Gastroesophageal sphincter (tissue), 4 donors: ENCODE measurements at regions not wholly inside any gene's neighbourhood (a gene's known extent, or its start where the extent isn't known, plus 50 kb on each side); places are given as distances from the start of the nearest gene placed in this dataset.

Experiments used
- ATAC-seq: fragments of 150-250 bp; one replicate; pipeline ENCODE4 v1.9.1; 2016; ENCODE audit warnings: mild to moderate bottlenecking, moderate library complexity
- H3K27ac ChIP-seq, 4 donors: fragments of 200-600 bp; sonication (generic) in 3 of 4; 1 replicate in 3 of 4; 2 replicates in 1 of 4; pipeline ENCODE4 v1.5.1; 2016 to 2019
- H3K27me3 ChIP-seq: fragments of 200-600 bp; sonication (generic); one replicate; pipeline ENCODE4 v1.5.1; 2019
- H3K36me3 ChIP-seq, 2 donors: fragments of 200-600 bp; sonication (generic); one replicate each; pipeline ENCODE4 v1.5.1; 2019; ENCODE audit warnings: control low read depth in 1 of 2
- H3K4me1 ChIP-seq, 3 donors: fragments of 200-600 bp; sonication (generic); 1 replicate in 2 of 3; 2 replicates in 1 of 3; pipeline ENCODE4 v1.5.1; 2016 to 2019; ENCODE audit warnings: control low read depth in 2 of 3
- H3K4me3 ChIP-seq, 2 donors: fragments of 200-600 bp; sonication (generic); one replicate each; pipeline ENCODE4 v1.5.1; 2019; ENCODE audit warnings: mild to moderate bottlenecking in 1 of 2, moderate library complexity in 1 of 2
- H3K9me3 ChIP-seq, 3 donors: fragments of 200-600 bp; sonication (generic); one replicate each; pipeline ENCODE4 v1.5.1; 2017 to 2019; ENCODE audit warnings: control low read depth in 2 of 3
- CTCF ChIP-seq, 4 experiments: fragments of 200-600 bp in 2 of 4; fragments of 450-650 bp in 2 of 4; sonication (generic) in 1 of 4; IDR thresholded peaks; one replicate each; pipeline ENCODE4 v1.5.1; 2017 to 2019; ENCODE audit warnings: antibody characterized with exemption in 4 of 4, mild to moderate bottlenecking in 2 of 4, moderate library complexity in 2 of 4
- EP300 ChIP-seq: sonication (generic); formaldehyde crosslinking; IDR thresholded peaks from one replicate; pipeline ENCODE4 v1.6.1; 2017; ENCODE audit warnings: antibody characterized with exemption, mild to moderate bottlenecking
- POLR2A ChIP-seq, 2 donors: fragments of 450-650 bp; IDR thresholded peaks; one replicate each; pipeline ENCODE4 v1.6.1; 2017; ENCODE audit warnings: antibody characterized with exemption in 2 of 2, mild to moderate bottlenecking in 2 of 2, moderate library complexity in 1 of 2
- POLR2AphosphoS5 ChIP-seq: sonication (generic); formaldehyde crosslinking; IDR thresholded peaks from one replicate; pipeline ENCODE4 v1.6.1; 2017; ENCODE audit warnings: antibody characterized with exemption
- WGBS, 2 donors: methylation state at CpG; one replicate each; pipeline ENCODE4 v1.1.5; 2018; ENCODE audit warnings: low coverage in 1 of 2; 5-methylcytosine and 5-hydroxymethylcytosine counted together

- no peak overlapping the region for H3K27ac ChIP-seq
- no peak overlapping the region for H3K4me3 ChIP-seq
- H3K36me3 ChIP-seq = peaks cover 0 to 95% of the 10 kb centered on the region in 2 donors
- no peaks in the 10 kb centered on the region for H3K9me3 ChIP-seq
- H3K4me1 ChIP-seq = peaks cover 0 to 10% (median 0%) of the 10 kb centered on the region in 3 donors
- H3K27me3 ChIP-seq = no peaks in the 10 kb centered on the region
- TF ChIP-seq CTCF (IDR thresholded peaks at IDR 0.05) (no peak), POLR2AphosphoS5 (no peak), EP300 (no peak), POLR2A (IDR thresholded peaks at IDR 0.05) (no peak)
- ATAC-seq = no peak
- WGBS, 2 donors = 50 to 71% methylated on average over 2 to 3 of the region's 4 CpGs
These were observed 112.9 kb upstream of the ZNF746 start for GRCh38 chr7:149610441-149611011.

DNA sequence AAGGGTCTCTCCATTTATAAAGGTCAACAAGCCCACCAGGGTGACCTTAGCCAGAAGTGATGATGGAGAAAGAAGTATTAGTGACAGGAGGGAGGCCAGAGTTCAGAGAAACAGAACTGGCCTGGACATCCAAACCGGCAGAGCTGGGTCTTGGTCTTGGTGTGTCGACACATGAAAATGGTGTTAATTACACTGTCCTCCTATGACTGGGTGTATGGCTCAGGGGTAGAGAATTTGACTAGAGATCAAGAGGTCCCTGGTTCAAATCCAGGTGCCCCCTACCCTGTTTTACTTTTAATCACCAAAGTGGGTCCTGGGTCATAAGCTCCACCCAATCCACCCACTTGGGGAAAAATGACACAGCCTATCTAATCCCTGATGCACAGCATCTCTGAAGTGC, 110.6 kb upstream of the ZNF746 start:
- Histone ChIP-seq H3K4me1 (peaks cover 0 to 10% (median 0%) of the 10 kb centered on the region in 3 donors), H3K27me3 (no peaks in the 10 kb centered on the region), H3K27ac (no peak overlapping the region), H3K4me3 (no peak overlapping the region), H3K36me3 (peaks cover 0 to 91% of the 10 kb centered on the region in 2 donors), H3K9me3 (no peaks in the 10 kb centered on the region)
- no peak for TF ChIP-seq CTCF (IDR thresholded peaks at IDR 0.05)
- TF ChIP-seq POLR2A (IDR thresholded peaks at IDR 0.05) = no peak
- no peak for TF ChIP-seq POLR2AphosphoS5
- no peak for TF ChIP-seq EP300
- no peak for ATAC-seq
- 100% methylated on average over 1 of the region's 2 CpGs; no CpG with 5 or more reads in 1 of the 2 donors for WGBS, 2 donors

DNA sequence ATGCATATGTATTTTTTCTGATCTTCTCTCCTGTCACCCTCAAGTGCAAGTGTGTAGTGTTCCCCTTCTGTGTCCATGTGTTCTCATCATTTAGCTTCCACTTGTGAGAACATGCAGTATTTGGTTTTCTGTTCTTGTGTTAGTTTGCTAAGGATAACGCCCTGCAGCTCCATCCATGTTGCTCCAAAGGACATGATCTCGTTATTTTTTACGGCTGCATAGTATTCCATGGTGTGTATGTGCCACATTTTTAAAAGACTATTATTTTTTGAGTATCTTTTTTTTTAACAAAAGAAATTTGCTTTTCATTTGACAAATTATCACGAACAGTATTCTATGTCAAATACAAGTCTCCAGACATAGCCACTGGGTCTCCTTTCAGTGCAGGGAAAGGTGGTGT, 110.1 kb upstream of the ZNF746 start:
- H3K4me1 ChIP-seq = peaks cover 0 to 10% (median 0%) of the 10 kb centered on the region in 3 donors
- no peak for ATAC-seq
- TF ChIP-seq POLR2AphosphoS5 = no peak
- no peak for TF ChIP-seq CTCF (IDR thresholded peaks at IDR 0.05)
- TF ChIP-seq POLR2A (IDR thresholded peaks at IDR 0.05) = no peak
- WGBS, 2 donors = 93 to 95% methylated on average over 3 to 4 of the region's 4 CpGs
- no peaks in the 10 kb centered on the region for H3K27me3 ChIP-seq
- H3K27ac ChIP-seq = no peak overlapping the region
- no peak overlapping the region for H3K4me3 ChIP-seq
- H3K36me3 ChIP-seq = peaks cover 0 to 91% of the 10 kb centered on the region in 2 donors
- H3K9me3 ChIP-seq = no peaks in the 10 kb centered on the region

DNA sequence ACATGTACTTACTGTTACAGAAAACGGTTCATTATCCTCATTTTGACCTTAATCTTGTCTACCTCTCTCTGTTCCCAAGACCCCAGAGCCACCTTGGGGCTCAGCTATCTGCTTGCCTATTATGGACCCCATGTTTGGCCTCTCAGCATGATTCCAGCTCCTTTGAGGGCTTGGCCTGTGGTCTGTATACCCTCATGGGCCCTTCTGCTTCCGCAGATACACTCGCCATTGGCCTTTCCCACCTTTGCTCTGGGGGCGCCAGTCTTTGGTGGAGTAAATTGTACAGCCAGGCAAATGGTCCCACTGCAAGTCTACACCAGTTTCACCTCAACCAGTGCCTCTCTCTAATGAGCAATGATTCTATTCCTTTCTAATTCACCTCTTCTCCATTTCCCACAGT, 109.2 kb upstream of the ZNF746 start:
- no peaks in the 10 kb centered on the region for H3K27me3 ChIP-seq
- no peak for ATAC-seq
- peaks cover 0 to 91% of the 10 kb centered on the region in 2 donors for H3K36me3 ChIP-seq
- no peaks in the 10 kb centered on the region for H3K9me3 ChIP-seq
- 86 to 91% methylated on average over 2 to 3 of the region's 4 CpGs for WGBS, 2 donors
- peaks cover 0 to 10% (median 0%) of the 10 kb centered on the region in 3 donors for H3K4me1 ChIP-seq
- TF ChIP-seq POLR2AphosphoS5 (no peak), CTCF (IDR thresholded peaks at IDR 0.05) (no peak), POLR2A (IDR thresholded peaks at IDR 0.05) (no peak), EP300 (no peak)
- H3K27ac ChIP-seq = no peak overlapping the region
- no peak overlapping the region for H3K4me3 ChIP-seq

DNA sequence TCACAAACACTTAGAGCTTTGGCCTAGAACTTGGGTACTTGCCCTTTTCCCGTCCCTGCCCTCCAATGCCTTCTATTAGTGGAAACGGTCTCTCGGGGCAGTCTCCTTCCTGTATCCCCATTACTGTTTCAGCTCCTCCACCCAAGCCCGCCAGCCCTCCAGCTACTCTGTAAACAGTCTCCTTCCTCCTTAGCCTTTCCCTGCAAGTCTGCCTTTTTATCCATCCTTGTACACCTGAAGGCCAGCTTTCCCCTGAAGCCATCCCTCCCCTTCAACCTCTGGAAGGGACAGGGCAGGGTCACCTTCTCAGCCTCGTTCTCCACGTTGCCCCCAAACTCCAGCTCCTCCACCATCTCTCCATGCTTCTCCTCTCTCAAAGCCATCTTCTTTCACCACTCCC, 108.1 kb upstream of the ZNF746 start:
- peaks cover 0 to 91% of the 10 kb centered on the region in 2 donors for H3K36me3 ChIP-seq
- no peaks in the 10 kb centered on the region for H3K27me3 ChIP-seq
- H3K4me1 ChIP-seq = peaks cover 0 to 6% (median 0%) of the 10 kb centered on the region in 3 donors
- no peak overlapping the region for H3K4me3 ChIP-seq
- TF ChIP-seq CTCF (IDR thresholded peaks at IDR 0.05) (no peak), POLR2A (IDR thresholded peaks at IDR 0.05) (no peak), EP300 (no peak), POLR2AphosphoS5 (no peak)
- no peak overlapping the region for H3K27ac ChIP-seq
- WGBS, 2 donors = 77% methylated on average over 5 to 6 of the region's 6 CpGs
- ATAC-seq = no peak
- H3K9me3 ChIP-seq = no peaks in the 10 kb centered on the region
